Breast epithelium (tissue), 3 donors: ENCODE measurements at regions not wholly inside any gene's neighbourhood (a gene's known extent, or its start where the extent isn't known, plus 50 kb on each side); places are given as distances from the start of the nearest gene placed in this dataset.
"Not testable (repeated sequence)": the region's sequence is repeated elsewhere in the genome, so short reads cannot be mapped to it uniquely, and the experiment has no call there.

Experiments used
- CTCF ChIP-seq, 3 donors: fragments of 450-650 bp; IDR thresholded peaks; one replicate each; pipeline ENCODE4 v1.5.1; 2016 to 2017; ENCODE audit warnings: antibody characterized with exemption in 3 of 3, mild to moderate bottlenecking in 3 of 3, moderate library complexity in 3 of 3
- POLR2A ChIP-seq: fragments of 450-650 bp; IDR thresholded peaks from one replicate; pipeline ENCODE4 v1.6.1; 2016; ENCODE audit warnings: antibody characterized with exemption, mild to moderate bottlenecking, moderate library complexity
- POLR2AphosphoS5 ChIP-seq, 3 donors: sonication (generic); formaldehyde crosslinking; IDR thresholded peaks; one replicate each; pipeline ENCODE4 v1.6.1; 2017; ENCODE audit warnings: antibody characterized with exemption in 3 of 3

GRCh38 chr15:22180611-22181010, 100.3 kb downstream of the OR4M2 start:
- not testable (repeated sequence) for TF ChIP-seq POLR2AphosphoS5 (IDR thresholded peaks at IDR 0.05); POLR2A; CTCF (IDR thresholded peaks at IDR 0.05)
